ENCODE measurements at regions not wholly inside any gene's neighbourhood (a gene's known extent, or its start where the extent isn't known, plus 50 kb on each side); places are given as distances from the start of the nearest gene placed in this dataset.

GRCh38 chrX:8232406-8232805, 61.3 kb upstream of the VCX2 start:
- DNase-seq = no peak

- no peak for DNase-seq
Measured at GRCh38 chrX:8233091-8233490, 62.0 kb upstream of the VCX2 start.

- DNase-seq = no peak
Measured at GRCh38 chrX:8235026-8235425, 64.0 kb upstream of the VCX2 start.

GRCh38 chrX:8237718-8238117, 66.7 kb upstream of the VCX2 start:
- no peak for DNase-seq

GRCh38 chrX:8242431-8243020, 71.5 kb upstream of the VCX2 start:
- DNase-seq = no peak

- no peak for DNase-seq
Measured at GRCh38 chrX:8244301-8244700, 73.2 kb upstream of the VCX2 start.

GRCh38 chrX:8245411-8245810, 74.3 kb upstream of the VCX2 start:
- no peak for DNase-seq

- no peak for DNase-seq
Measured at GRCh38 chrX:8253096-8253495, 82.0 kb upstream of the VCX2 start.

GRCh38 chrX:8254401-8254800, 83.3 kb upstream of the VCX2 start:
- no peak for DNase-seq

- no peak for DNase-seq
Measured at GRCh38 chrX:8272821-8273220, 101.8 kb upstream of the VCX2 start.

GRCh38 chrX:8273451-8273895, 102.4 kb upstream of the VCX2 start:
- DNase-seq = no peak

GRCh38 chrX:8274170-8274569, 103.1 kb upstream of the VCX2 start:
- no peak for DNase-seq

GRCh38 chrX:8278557-8278956, 107.5 kb upstream of the VCX2 start:
- no peak for DNase-seq

GRCh38 chrX:8279323-8279722, 108.3 kb upstream of the VCX2 start:
- no peak for DNase-seq

GRCh38 chrX:8284131-8284530, 113.1 kb upstream of the VCX2 start:
- no peak for DNase-seq

- no peak for DNase-seq
Measured at GRCh38 chrX:8288590-8288989, 117.5 kb upstream of the VCX2 start.

GRCh38 chrX:8289523-8289922, 118.5 kb upstream of the VCX2 start:
- no peak for DNase-seq

GRCh38 chrX:8297766-8298165, 126.7 kb upstream of the VCX2 start:
- no peak for DNase-seq

GRCh38 chrX:8304668-8305067, 133.6 kb upstream of the VCX2 start:
- no peak for DNase-seq

GRCh38 chrX:8305350-8305749, 134.3 kb upstream of the VCX2 start:
- DNase-seq = no peak

GRCh38 chrX:8306291-8306925, 135.3 kb upstream of the VCX2 start:
- no peak for DNase-seq

- no peak for DNase-seq
Measured at GRCh38 chrX:8310409-8310808, 139.3 kb upstream of the VCX2 start.

GRCh38 chrX:8313844-8314243, 142.8 kb upstream of the VCX2 start:
- no peak for DNase-seq

GRCh38 chrX:8314881-8315280, 143.8 kb upstream of the VCX2 start:
- DNase-seq = no peak

- DNase-seq = no peak
Measured at GRCh38 chrX:8319359-8319758, 145.3 kb upstream of the VCX3B start.
